ENCODE measurements at regions not wholly inside any gene's neighbourhood (a gene's known extent, or its start where the extent isn't known, plus 50 kb on each side); places are given as distances from the start of the nearest gene placed in this dataset.

DNA sequence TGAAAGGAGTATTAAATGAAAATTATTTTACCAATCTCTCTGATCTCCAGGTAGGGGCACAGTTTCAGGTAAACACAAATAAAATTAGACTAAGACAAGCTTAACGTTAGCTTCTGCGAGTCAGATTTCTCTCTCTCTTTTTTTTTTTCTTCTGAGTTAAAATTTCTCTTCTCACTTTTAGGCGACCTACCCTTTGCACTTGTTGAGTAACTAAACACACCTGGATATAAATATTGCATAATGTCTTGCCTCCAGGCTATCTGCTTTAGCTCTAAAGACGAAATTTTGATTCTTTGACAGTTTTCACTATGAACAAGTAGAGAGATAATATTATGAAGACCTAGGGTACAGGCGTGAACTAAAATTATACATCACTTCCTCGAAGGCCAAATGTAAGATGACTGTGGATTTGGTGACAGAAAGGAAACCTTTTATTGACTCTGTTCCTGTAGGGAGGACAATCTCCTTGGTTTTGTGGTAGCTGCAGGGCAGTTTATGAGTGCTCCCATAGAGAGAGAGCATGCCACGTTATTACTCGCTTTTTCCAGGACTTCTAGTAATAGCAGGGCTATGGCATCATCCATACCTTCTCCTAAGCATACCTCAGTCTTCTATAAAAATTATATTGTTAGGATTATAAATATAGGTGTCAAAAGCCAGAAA lies 303.8 kb upstream of the NEGR1 start:
- TF ChIP-seq POU2F2 (IDR thresholded peaks at IDR 0.05; ENCODE audit: low read depth, low read length) (no peak), TAF1 (IDR thresholded peaks at IDR 0.05; ENCODE audit: low read depth, low read length) (no peak), POLR2A (IDR thresholded peaks at IDR 0.05; ENCODE audit: low read depth, low read length) (no peak), POLR2AphosphoS5 (IDR thresholded peaks at IDR 0.05; ENCODE audit: low read depth, low read length) (no peak), SPI1 (IDR thresholded peaks at IDR 0.05; ENCODE audit: low read depth, low read length) (no peak), PAX5 (IDR thresholded peaks at IDR 0.05; ENCODE audit: insufficient read depth, low read length, severe bottlenecking) (no peak)
